ENCODE measurements at regions not wholly inside any gene's neighbourhood (a gene's known extent, or its start where the extent isn't known, plus 50 kb on each side); places are given as distances from the start of the nearest gene placed in this dataset.

DNA sequence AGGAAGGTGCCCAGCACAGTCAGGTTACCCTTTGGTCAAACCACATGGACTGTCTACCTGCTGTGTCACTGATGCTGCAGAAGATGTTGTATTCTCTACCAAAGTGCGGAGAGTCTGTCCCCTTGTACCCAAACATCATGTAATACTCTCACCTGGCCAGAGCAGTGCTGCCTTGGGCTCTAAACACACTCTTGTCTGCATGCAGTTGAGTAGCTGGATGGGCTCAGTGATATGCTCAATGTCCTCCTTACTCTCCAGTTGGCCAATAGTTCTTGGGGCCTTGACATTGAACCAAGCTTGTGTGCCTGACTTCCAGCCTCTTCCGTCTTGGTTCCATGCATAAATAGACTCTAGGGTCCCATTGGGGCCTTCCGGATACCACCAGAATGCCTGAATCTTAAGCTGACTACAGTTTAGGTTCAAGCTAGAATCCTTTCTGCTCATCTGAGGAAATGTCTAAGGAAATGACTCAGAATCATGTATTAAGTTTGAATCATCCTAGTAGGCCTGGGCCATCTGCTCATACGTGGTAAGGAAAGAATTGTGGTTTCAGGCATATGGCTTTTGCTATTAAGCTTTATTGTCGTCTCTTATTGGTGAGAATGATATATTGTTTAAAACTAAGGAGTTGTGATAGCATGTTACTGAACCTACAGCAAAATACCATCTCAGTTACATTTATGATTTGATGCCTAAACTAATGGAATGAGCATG is 118.0 kb downstream of the OTUD1 start:
- H3K27me3 ChIP-seq (ENCODE audit: low read depth, low read length) = no peaks in the 10 kb centered on the region
- no peaks in the 10 kb centered on the region for H4K20me1 ChIP-seq (ENCODE audit: insufficient read depth, low read length)
- H3K4me2 ChIP-seq (ENCODE audit: low read length) = no peak overlapping the region
- H3K9me3 ChIP-seq (ENCODE audit: insufficient read depth, low read length) = no peaks in the 10 kb centered on the region
- H3K36me3 ChIP-seq (replicated peaks; ENCODE audit: low read depth, low read length) = no peaks in the 10 kb centered on the region
- no peak overlapping the region for H3K27ac ChIP-seq (ENCODE audit: low read length)
- H3K79me2 ChIP-seq (ENCODE audit: low read length) = no peaks in the 10 kb centered on the region
- no peaks in the 10 kb centered on the region for H3K4me1 ChIP-seq (ENCODE audit: low read length)
- H3K4me3 ChIP-seq (ENCODE audit: low read length) = no peak overlapping the region
- no peak for TF ChIP-seq EZH2phosphoT487 (IDR thresholded peaks at IDR 0.05; ENCODE audit: low read depth)
- TF ChIP-seq, protein P1, sequence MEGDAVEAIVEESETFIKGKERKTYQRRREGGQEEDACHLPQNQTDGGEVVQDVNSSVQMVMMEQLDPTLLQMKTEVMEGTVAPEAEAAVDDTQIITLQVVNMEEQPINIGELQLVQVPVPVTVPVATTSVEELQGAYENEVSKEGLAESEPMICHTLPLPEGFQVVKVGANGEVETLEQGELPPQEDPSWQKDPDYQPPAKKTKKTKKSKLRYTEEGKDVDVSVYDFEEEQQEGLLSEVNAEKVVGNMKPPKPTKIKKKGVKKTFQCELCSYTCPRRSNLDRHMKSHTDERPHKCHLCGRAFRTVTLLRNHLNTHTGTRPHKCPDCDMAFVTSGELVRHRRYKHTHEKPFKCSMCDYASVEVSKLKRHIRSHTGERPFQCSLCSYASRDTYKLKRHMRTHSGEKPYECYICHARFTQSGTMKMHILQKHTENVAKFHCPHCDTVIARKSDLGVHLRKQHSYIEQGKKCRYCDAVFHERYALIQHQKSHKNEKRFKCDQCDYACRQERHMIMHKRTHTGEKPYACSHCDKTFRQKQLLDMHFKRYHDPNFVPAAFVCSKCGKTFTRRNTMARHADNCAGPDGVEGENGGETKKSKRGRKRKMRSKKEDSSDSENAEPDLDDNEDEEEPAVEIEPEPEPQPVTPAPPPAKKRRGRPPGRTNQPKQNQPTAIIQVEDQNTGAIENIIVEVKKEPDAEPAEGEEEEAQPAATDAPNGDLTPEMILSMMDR (IDR thresholded peaks at IDR 0.05; ENCODE audit: low read depth, low read length) = no peak
- no peak overlapping the region for H3K9ac ChIP-seq (ENCODE audit: low read length)
- H2AFZ ChIP-seq (ENCODE audit: low read depth, low read length) = no peak overlapping the region

DNA sequence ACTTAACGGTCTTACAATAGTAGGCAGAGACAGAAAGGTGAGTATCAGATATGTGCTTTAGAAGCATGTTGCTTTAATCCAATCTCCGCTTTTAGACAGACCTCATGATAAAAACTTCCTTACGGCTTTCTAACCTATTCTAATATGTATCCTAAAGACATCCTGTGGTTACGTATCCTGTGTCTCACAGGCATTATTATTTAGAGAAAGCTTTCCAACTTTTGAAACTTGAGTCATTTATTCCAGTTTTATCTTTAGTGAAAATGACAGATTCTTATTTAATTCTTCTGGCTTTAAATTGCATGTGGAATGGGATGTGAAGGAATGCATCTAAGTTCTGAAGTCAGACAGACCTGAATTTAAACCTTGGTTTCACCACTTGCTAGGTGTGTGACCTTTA is 118.9 kb downstream of the OTUD1 start:
- TF ChIP-seq, protein P1 (IDR thresholded peaks at IDR 0.05; ENCODE audit: low read depth, low read length) = no peak
- TF ChIP-seq EZH2phosphoT487 (IDR thresholded peaks at IDR 0.05; ENCODE audit: low read depth) = no peak
- no peaks in the 10 kb centered on the region for H3K27me3 ChIP-seq (ENCODE audit: low read depth, low read length)
- H3K9ac ChIP-seq (ENCODE audit: low read length) = no peak overlapping the region
- no peak overlapping the region for H3K4me2 ChIP-seq (ENCODE audit: low read length)
- no peaks in the 10 kb centered on the region for H3K79me2 ChIP-seq (ENCODE audit: low read length)
- H3K27ac ChIP-seq (ENCODE audit: low read length) = no peak overlapping the region
- H3K36me3 ChIP-seq (replicated peaks; ENCODE audit: low read depth, low read length) = no peaks in the 10 kb centered on the region
- no peaks in the 10 kb centered on the region for H3K9me3 ChIP-seq (ENCODE audit: insufficient read depth, low read length)
- no peaks in the 10 kb centered on the region for H3K4me1 ChIP-seq (ENCODE audit: low read length)
- H4K20me1 ChIP-seq (ENCODE audit: insufficient read depth, low read length) = no peaks in the 10 kb centered on the region
- H2AFZ ChIP-seq (ENCODE audit: low read depth, low read length) = no peak overlapping the region
- no peak overlapping the region for H3K4me3 ChIP-seq (ENCODE audit: low read length)

DNA sequence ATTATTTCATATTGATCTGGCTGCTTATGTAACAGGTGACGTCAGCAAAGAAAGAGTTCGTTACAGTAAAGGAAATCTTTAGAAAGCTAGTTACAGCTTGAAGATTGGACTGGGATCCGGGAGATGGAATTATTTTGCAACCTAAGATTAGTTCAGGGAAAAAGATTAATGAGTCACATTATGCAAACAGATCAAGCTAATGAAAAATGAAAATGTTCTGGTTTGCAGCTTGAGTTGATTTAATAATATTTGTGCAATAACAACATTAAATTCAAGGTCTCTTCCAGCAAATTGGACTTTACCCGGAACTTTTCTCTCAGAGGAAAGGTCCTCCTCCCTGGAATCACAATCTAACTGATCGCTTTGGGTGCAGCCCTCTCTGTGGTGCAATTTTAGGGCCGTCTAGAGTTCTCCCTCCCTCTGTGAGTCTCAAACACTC is 119.5 kb downstream of the OTUD1 start:
- Histone ChIP-seq H2AFZ (ENCODE audit: low read depth, low read length) (no peak overlapping the region), H3K27ac (ENCODE audit: low read length) (no peak overlapping the region), H3K9ac (ENCODE audit: low read length) (no peak overlapping the region), H3K79me2 (ENCODE audit: low read length) (no peaks in the 10 kb centered on the region), H3K27me3 (ENCODE audit: low read depth, low read length) (no peaks in the 10 kb centered on the region), H3K4me1 (ENCODE audit: low read length) (no peaks in the 10 kb centered on the region), H4K20me1 (ENCODE audit: insufficient read depth, low read length) (no peaks in the 10 kb centered on the region), H3K4me2 (ENCODE audit: low read length) (no peak overlapping the region), H3K9me3 (ENCODE audit: insufficient read depth, low read length) (no peaks in the 10 kb centered on the region), H3K36me3 (replicated peaks; ENCODE audit: low read depth, low read length) (no peaks in the 10 kb centered on the region), H3K4me3 (ENCODE audit: low read length) (no peak overlapping the region)
- TF ChIP-seq, protein P1 (IDR thresholded peaks at IDR 0.05; ENCODE audit: low read depth, low read length) = no peak
- TF ChIP-seq EZH2phosphoT487 (IDR thresholded peaks at IDR 0.05; ENCODE audit: low read depth) = no peak

- no peaks in the 10 kb centered on the region for H3K36me3 ChIP-seq (replicated peaks; ENCODE audit: low read depth, low read length)
- no peaks in the 10 kb centered on the region for H3K4me1 ChIP-seq (ENCODE audit: low read length)
- TF ChIP-seq EZH2phosphoT487 (IDR thresholded peaks at IDR 0.05; ENCODE audit: low read depth) = no peak
- H3K4me2 ChIP-seq (ENCODE audit: low read length) = no peak overlapping the region
- no peak overlapping the region for H3K9ac ChIP-seq (ENCODE audit: low read length)
- H2AFZ ChIP-seq (ENCODE audit: low read depth, low read length) = no peak overlapping the region
- H3K9me3 ChIP-seq (ENCODE audit: insufficient read depth, low read length) = no peaks in the 10 kb centered on the region
- no peaks in the 10 kb centered on the region for H3K79me2 ChIP-seq (ENCODE audit: low read length)
- H3K4me3 ChIP-seq (ENCODE audit: low read length) = no peak overlapping the region
- no peak overlapping the region for H3K27ac ChIP-seq (ENCODE audit: low read length)
- no peaks in the 10 kb centered on the region for H3K27me3 ChIP-seq (ENCODE audit: low read depth, low read length)
- H4K20me1 ChIP-seq (ENCODE audit: insufficient read depth, low read length) = no peaks in the 10 kb centered on the region
Observed at GRCh38 chr10:23568996-23569395, 130.1 kb downstream of the OTUD1 start.
